ENCODE measurements at regions not wholly inside any gene's neighbourhood (a gene's known extent, or its start where the extent isn't known, plus 50 kb on each side); places are given as distances from the start of the nearest gene placed in this dataset.

DNA sequence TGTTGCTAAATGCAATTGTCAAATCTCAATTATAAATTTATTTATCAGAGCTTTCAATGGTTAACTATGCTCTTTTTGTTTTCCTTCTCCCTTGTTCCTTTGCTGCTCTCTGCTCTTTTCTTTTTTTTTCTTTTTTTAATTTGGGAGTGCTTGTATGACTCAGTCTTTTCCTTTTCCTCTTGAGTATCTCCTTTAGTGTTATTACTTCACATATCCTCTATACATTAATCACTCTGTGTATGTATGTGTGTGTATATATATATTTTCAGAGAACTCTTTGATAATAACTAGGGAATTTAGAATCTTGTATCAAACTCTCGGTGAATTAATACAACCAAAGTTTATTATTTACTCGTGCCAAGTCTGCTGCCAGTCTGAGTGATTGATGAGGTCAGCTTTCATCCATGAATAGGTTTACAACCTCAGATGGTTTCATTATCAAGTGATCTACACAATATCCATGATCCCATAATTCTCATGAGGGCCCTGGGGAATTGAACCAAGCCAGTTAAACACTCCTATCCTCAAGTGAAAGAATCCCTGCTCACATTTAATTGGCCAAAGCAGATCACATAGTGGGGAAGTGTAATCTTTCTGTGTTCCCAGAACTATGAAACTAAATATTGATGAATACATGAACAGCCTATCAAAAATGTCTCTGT lies 743.4 kb upstream of the CNTN5 start:
- no peaks in the 10 kb centered on the region for H3K9me2 ChIP-seq (ENCODE audit: insufficient read depth)
- H3K27me3 ChIP-seq (ENCODE audit: insufficient read depth) = no peaks in the 10 kb centered on the region
- Mint-ChIP-seq H3K36me3 (ENCODE audit: low read depth) (no peaks in the 10 kb centered on the region), H3K4me1 (no peaks in the 10 kb centered on the region), H3K9me3 (no peaks in the 10 kb centered on the region; the same call in 2 of the 3 replicates), H3K27ac (no peak overlapping the region), H3K27me3 (ENCODE audit: insufficient read depth, low read depth, poor library complexity) (no peaks in the 10 kb centered on the region), H3K4me3 (no peak overlapping the region)
- H3K27ac ChIP-seq (ENCODE audit: low read depth) = no peak overlapping the region
- H3K4me1 ChIP-seq (ENCODE audit: insufficient read depth) = no peaks in the 10 kb centered on the region
- DNase-seq (ENCODE audit: low spot score) = no peak
- ATAC-seq = no peak
- no peaks in the 10 kb centered on the region for H4K20me1 ChIP-seq (replicated peaks; ENCODE audit: insufficient read depth)
- no peaks in the 10 kb centered on the region for H3F3A ChIP-seq (replicated peaks; ENCODE audit: low read depth)
- H3K4me2 ChIP-seq = no peak overlapping the region
- H3K79me2 ChIP-seq (replicated peaks; ENCODE audit: insufficient read depth) = no peaks in the 10 kb centered on the region
- no peak overlapping the region for H2AFZ ChIP-seq
- H3K36me3 ChIP-seq (ENCODE audit: insufficient read depth) = no peaks in the 10 kb centered on the region
- H3K4me3 ChIP-seq = no peak overlapping the region
- TF ChIP-seq JUNB (IDR thresholded peaks at IDR 0.05; ENCODE audit: unreplicated experiment) (no peak), NANOG (IDR thresholded peaks at IDR 0.05; ENCODE audit: borderline replicate concordance) (no peak), STAT1 (IDR thresholded peaks at IDR 0.05; ENCODE audit: unreplicated experiment) (no peak), CREB1 (CRISPR knock-in tag; IDR thresholded peaks at IDR 0.05; ENCODE audit: low read depth) (no peak), POLR2AphosphoS5 (IDR thresholded peaks at IDR 0.05; ENCODE audit: low read depth) (no peak), ZNF114 (CRISPR knock-in tag; IDR thresholded peaks at IDR 0.05) (no peak), EZH2phosphoT487 (IDR thresholded peaks at IDR 0.05; ENCODE audit: unreplicated experiment) (no peak)
- TF ChIP-seq, protein P1, sequence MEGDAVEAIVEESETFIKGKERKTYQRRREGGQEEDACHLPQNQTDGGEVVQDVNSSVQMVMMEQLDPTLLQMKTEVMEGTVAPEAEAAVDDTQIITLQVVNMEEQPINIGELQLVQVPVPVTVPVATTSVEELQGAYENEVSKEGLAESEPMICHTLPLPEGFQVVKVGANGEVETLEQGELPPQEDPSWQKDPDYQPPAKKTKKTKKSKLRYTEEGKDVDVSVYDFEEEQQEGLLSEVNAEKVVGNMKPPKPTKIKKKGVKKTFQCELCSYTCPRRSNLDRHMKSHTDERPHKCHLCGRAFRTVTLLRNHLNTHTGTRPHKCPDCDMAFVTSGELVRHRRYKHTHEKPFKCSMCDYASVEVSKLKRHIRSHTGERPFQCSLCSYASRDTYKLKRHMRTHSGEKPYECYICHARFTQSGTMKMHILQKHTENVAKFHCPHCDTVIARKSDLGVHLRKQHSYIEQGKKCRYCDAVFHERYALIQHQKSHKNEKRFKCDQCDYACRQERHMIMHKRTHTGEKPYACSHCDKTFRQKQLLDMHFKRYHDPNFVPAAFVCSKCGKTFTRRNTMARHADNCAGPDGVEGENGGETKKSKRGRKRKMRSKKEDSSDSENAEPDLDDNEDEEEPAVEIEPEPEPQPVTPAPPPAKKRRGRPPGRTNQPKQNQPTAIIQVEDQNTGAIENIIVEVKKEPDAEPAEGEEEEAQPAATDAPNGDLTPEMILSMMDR (conservative IDR thresholded peaks at IDR 0.05; ENCODE audit: low read depth in 2 of 2) = no peak
- TF ChIP-seq, protein P2, sequence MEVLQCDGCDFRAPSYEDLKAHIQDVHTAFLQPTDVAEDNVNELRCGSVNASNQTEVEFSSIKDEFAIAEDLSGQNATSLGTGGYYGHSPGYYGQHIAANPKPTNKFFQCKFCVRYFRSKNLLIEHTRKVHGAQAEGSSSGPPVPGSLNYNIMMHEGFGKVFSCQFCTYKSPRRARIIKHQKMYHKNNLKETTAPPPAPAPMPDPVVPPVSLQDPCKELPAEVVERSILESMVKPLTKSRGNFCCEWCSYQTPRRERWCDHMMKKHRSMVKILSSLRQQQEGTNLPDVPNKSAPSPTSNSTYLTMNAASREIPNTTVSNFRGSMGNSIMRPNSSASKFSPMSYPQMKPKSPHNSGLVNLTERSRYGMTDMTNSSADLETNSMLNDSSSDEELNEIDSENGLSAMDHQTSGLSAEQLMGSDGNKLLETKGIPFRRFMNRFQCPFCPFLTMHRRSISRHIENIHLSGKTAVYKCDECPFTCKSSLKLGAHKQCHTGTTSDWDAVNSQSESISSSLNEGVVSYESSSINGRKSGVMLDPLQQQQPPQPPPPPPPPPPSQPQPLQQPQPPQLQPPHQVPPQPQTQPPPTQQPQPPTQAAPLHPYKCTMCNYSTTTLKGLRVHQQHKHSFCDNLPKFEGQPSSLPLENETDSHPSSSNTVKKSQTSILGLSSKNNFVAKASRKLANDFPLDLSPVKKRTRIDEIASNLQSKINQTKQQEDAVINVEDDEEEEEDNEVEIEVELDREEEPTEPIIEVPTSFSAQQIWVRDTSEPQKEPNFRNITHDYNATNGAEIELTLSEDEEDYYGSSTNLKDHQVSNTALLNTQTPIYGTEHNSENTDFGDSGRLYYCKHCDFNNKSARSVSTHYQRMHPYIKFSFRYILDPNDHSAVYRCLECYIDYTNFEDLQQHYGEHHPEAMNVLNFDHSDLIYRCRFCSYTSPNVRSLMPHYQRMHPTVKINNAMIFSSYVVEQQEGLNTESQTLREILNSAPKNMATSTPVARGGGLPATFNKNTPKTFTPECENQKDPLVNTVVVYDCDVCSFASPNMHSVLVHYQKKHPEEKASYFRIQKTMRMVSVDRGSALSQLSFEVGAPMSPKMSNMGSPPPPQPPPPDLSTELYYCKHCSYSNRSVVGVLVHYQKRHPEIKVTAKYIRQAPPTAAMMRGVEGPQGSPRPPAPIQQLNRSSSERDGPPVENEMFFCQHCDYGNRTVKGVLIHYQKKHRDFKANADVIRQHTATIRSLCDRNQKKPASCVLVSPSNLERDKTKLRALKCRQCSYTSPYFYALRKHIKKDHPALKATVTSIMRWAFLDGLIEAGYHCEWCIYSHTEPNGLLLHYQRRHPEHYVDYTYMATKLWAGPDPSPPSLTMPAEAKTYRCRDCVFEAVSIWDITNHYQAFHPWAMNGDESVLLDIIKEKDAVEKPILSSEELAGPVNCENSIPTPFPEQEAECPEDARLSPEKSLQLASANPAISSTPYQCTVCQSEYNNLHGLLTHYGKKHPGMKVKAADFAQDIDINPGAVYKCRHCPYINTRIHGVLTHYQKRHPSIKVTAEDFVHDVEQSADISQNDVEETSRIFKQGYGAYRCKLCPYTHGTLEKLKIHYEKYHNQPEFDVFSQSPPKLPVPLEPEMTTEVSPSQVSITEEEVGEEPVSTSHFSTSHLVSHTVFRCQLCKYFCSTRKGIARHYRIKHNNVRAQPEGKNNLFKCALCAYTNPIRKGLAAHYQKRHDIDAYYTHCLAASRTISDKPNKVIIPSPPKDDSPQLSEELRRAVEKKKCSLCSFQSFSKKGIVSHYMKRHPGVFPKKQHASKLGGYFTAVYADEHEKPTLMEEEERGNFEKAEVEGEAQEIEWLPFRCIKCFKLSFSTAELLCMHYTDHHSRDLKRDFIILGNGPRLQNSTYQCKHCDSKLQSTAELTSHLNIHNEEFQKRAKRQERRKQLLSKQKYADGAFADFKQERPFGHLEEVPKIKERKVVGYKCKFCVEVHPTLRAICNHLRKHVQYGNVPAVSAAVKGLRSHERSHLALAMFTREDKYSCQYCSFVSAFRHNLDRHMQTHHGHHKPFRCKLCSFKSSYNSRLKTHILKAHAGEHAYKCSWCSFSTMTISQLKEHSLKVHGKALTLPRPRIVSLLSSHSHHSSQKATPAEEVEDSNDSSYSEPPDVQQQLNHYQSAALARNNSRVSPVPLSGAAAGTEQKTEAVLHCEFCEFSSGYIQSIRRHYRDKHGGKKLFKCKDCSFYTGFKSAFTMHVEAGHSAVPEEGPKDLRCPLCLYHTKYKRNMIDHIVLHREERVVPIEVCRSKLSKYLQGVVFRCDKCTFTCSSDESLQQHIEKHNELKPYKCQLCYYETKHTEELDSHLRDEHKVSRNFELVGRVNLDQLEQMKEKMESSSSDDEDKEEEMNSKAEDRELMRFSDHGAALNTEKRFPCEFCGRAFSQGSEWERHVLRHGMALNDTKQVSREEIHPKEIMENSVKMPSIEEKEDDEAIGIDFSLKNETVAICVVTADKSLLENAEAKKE (CRISPR knock-in tag; IDR thresholded peaks at IDR 0.05) = no peak
- TF ChIP-seq, protein P3, sequence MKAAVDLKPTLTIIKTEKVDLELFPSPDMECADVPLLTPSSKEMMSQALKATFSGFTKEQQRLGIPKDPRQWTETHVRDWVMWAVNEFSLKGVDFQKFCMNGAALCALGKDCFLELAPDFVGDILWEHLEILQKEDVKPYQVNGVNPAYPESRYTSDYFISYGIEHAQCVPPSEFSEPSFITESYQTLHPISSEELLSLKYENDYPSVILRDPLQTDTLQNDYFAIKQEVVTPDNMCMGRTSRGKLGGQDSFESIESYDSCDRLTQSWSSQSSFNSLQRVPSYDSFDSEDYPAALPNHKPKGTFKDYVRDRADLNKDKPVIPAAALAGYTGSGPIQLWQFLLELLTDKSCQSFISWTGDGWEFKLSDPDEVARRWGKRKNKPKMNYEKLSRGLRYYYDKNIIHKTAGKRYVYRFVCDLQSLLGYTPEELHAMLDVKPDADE (IDR thresholded peaks at IDR 0.05) = no peak

All from GM23338 (cell line).